DOHH2 (cell line): ENCODE measurements at regions not wholly inside any gene's neighbourhood (a gene's known extent, or its start where the extent isn't known, plus 50 kb on each side); places are given as distances from the start of the nearest gene placed in this dataset.

Experiments used
- EZH2phosphoT487 ChIP-seq: fragments of 200-600 bp; sonication (generic); IDR thresholded peaks from 2 replicates; pipeline ENCODE4 v1.6.1; 2017; ENCODE audit warnings: borderline replicate concordance, mild to moderate bottlenecking, antibody characterized with exemption, low read length, moderate library complexity, mixed read lengths
- TF ChIP-seq, protein P1 (sequence below): fragments of 200-600 bp; sonication (generic); IDR thresholded peaks from one replicate; pipeline ENCODE4 v1.5.1; 2014; ENCODE audit warnings: antibody characterized with exemption, mild to moderate bottlenecking, low read depth, low read length; ENCODE audit not compliant: poor library complexity, severe bottlenecking

DNA sequence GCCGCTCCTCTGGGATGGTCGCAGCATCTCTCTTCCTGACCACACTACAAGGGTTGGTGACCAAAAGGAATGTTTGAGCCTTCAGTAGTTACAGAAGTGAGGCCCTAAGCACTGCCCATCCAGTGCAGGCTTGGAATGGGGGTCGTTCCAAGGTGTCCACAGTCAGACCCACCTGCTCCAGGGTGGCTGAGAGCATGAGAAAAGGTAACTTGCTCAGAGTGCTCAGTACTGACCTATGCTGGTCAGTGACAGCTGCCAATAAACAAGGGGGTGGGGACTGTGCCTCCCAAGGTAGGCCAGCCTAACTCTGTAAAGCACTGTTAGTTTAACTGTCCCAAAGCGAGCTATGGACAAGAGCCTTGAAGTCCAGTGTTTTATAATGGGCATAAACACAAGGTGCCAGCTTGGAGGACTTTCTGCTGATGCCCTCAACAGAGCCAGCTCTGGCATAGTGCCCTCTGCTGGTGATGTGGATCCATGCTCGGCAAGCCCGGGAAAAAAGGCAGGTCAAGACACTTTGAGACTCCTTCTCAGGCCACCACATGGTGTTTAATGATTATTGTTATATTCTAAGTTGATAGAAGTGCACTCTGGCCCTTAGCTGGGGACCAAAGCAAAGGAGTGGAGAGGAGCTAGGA lies 78.1 kb upstream of the DNAH14 start:
- TF ChIP-seq, protein P1, sequence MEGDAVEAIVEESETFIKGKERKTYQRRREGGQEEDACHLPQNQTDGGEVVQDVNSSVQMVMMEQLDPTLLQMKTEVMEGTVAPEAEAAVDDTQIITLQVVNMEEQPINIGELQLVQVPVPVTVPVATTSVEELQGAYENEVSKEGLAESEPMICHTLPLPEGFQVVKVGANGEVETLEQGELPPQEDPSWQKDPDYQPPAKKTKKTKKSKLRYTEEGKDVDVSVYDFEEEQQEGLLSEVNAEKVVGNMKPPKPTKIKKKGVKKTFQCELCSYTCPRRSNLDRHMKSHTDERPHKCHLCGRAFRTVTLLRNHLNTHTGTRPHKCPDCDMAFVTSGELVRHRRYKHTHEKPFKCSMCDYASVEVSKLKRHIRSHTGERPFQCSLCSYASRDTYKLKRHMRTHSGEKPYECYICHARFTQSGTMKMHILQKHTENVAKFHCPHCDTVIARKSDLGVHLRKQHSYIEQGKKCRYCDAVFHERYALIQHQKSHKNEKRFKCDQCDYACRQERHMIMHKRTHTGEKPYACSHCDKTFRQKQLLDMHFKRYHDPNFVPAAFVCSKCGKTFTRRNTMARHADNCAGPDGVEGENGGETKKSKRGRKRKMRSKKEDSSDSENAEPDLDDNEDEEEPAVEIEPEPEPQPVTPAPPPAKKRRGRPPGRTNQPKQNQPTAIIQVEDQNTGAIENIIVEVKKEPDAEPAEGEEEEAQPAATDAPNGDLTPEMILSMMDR = peak; percentile 82
- TF ChIP-seq EZH2phosphoT487 = no peak
